Gastroesophageal sphincter (tissue), 4 donors: ENCODE measurements at regions not wholly inside any gene's neighbourhood (a gene's known extent, or its start where the extent isn't known, plus 50 kb on each side); places are given as distances from the start of the nearest gene placed in this dataset.

ENCODE experiments used
- ATAC-seq: fragments of 150-250 bp; one replicate; pipeline ENCODE4 v1.9.1; 2016; ENCODE audit warnings: mild to moderate bottlenecking, moderate library complexity
- H3K27ac ChIP-seq, 4 donors: fragments of 200-600 bp; sonication (generic) in 3 of 4; 1 replicate in 3 of 4; 2 replicates in 1 of 4; pipeline ENCODE4 v1.5.1; 2016 to 2019
- H3K27me3 ChIP-seq: fragments of 200-600 bp; sonication (generic); one replicate; pipeline ENCODE4 v1.5.1; 2019
- H3K36me3 ChIP-seq, 2 donors: fragments of 200-600 bp; sonication (generic); one replicate each; pipeline ENCODE4 v1.5.1; 2019; ENCODE audit warnings: control low read depth in 1 of 2
- H3K4me1 ChIP-seq, 3 donors: fragments of 200-600 bp; sonication (generic); 1 replicate in 2 of 3; 2 replicates in 1 of 3; pipeline ENCODE4 v1.5.1; 2016 to 2019; ENCODE audit warnings: control low read depth in 2 of 3
- H3K4me3 ChIP-seq, 2 donors: fragments of 200-600 bp; sonication (generic); one replicate each; pipeline ENCODE4 v1.5.1; 2019; ENCODE audit warnings: mild to moderate bottlenecking in 1 of 2, moderate library complexity in 1 of 2
- H3K9me3 ChIP-seq, 3 donors: fragments of 200-600 bp; sonication (generic); one replicate each; pipeline ENCODE4 v1.5.1; 2017 to 2019; ENCODE audit warnings: control low read depth in 2 of 3
- EP300 ChIP-seq: sonication (generic); formaldehyde crosslinking; IDR thresholded peaks from one replicate; pipeline ENCODE4 v1.6.1; 2017; ENCODE audit warnings: antibody characterized with exemption, mild to moderate bottlenecking
- POLR2A ChIP-seq, 2 donors: fragments of 450-650 bp; IDR thresholded peaks; one replicate each; pipeline ENCODE4 v1.6.1; 2017; ENCODE audit warnings: antibody characterized with exemption in 2 of 2, mild to moderate bottlenecking in 2 of 2, moderate library complexity in 1 of 2
- POLR2AphosphoS5 ChIP-seq: sonication (generic); formaldehyde crosslinking; IDR thresholded peaks from one replicate; pipeline ENCODE4 v1.6.1; 2017; ENCODE audit warnings: antibody characterized with exemption
- WGBS, 2 donors: methylation state at CpG; one replicate each; pipeline ENCODE4 v1.1.5; 2018; ENCODE audit warnings: low coverage in 1 of 2; 5-methylcytosine and 5-hydroxymethylcytosine counted together
- TF ChIP-seq, protein P1 (sequence below), 4 experiments: fragments of 200-600 bp in 2 of 4; fragments of 450-650 bp in 2 of 4; sonication (generic) in 1 of 4; IDR thresholded peaks; one replicate each; pipeline ENCODE4 v1.5.1; 2017 to 2019; ENCODE audit warnings: antibody characterized with exemption in 4 of 4, mild to moderate bottlenecking in 2 of 4, moderate library complexity in 2 of 4

DNA sequence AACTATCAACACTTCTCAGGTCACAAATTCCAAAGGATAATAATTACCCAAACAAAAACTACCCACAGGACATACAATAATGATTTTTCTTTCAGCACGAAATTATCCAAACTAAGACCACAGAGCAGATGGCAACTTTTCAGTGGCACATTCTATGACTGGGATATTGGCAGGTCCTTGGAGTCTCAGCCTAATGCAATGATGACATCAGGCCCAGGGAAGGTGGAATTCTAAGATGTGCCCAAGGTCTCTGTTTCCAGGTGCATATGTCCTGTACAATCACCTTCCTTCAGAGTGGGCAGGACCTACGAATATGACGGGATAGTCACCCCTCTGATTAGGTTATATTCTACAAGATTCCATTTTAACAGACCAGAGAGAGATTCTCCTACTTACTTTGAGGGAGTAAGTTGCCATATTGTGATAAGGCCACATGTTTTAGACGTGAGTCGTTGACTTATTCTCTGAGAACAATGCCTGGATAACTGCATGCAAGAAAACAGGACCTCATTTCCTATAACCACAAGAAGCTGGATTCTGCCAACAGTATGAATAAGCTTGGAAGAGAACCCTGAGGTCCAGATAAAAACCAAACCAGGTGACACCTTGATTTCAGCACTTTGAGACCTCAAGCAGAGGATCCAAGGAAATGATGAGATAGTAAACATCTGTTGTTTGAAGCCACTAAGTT is 69.9 kb downstream of the ZC3H11B start:
- Histone ChIP-seq H3K27ac (no peak overlapping the region), H3K27me3 (no peaks in the 10 kb centered on the region), H3K4me1 (no peaks in the 10 kb centered on the region), H3K36me3 (no peaks in the 10 kb centered on the region), H3K4me3 (no peak overlapping the region), H3K9me3 (no peaks in the 10 kb centered on the region)
- 85 to 93% methylated on average over 4 of the region's 5 CpGs for WGBS, 2 donors
- TF ChIP-seq EP300 (no peak), POLR2A (IDR thresholded peaks at IDR 0.05) (no peak), POLR2AphosphoS5 (no peak)
- TF ChIP-seq, protein P1, sequence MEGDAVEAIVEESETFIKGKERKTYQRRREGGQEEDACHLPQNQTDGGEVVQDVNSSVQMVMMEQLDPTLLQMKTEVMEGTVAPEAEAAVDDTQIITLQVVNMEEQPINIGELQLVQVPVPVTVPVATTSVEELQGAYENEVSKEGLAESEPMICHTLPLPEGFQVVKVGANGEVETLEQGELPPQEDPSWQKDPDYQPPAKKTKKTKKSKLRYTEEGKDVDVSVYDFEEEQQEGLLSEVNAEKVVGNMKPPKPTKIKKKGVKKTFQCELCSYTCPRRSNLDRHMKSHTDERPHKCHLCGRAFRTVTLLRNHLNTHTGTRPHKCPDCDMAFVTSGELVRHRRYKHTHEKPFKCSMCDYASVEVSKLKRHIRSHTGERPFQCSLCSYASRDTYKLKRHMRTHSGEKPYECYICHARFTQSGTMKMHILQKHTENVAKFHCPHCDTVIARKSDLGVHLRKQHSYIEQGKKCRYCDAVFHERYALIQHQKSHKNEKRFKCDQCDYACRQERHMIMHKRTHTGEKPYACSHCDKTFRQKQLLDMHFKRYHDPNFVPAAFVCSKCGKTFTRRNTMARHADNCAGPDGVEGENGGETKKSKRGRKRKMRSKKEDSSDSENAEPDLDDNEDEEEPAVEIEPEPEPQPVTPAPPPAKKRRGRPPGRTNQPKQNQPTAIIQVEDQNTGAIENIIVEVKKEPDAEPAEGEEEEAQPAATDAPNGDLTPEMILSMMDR (IDR thresholded peaks at IDR 0.05): no peak
- ATAC-seq: no peak

DNA sequence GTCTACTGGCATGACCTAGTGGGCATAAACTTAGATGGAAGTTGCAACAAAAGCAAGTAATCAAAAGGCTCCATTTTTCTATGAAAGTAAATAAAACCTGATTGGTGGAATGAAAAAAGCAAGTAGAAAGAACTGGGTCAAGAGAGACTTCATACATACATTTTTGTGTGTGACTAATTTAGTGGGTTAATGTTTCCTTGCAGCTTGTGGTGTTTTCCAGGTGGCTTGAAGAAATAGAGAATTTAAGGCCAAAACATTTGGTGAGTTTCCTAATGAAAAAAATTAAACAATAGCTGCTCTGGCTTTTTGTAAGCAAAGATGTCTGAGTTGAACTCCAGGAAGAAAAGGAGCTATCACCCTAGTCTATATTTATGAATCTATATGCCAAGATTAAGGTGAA is 71.0 kb downstream of the ZC3H11B start:
- H3K27me3 ChIP-seq: no peaks in the 10 kb centered on the region
- no peaks in the 10 kb centered on the region for H3K36me3 ChIP-seq
- no peak for TF ChIP-seq POLR2A (IDR thresholded peaks at IDR 0.05)
- TF ChIP-seq EP300: no peak
- TF ChIP-seq POLR2AphosphoS5: no peak
- TF ChIP-seq, protein P1 (IDR thresholded peaks at IDR 0.05): no peak
- H3K27ac ChIP-seq: no peak overlapping the region
- H3K9me3 ChIP-seq: no peaks in the 10 kb centered on the region
- no peaks in the 10 kb centered on the region for H3K4me1 ChIP-seq
- no peak for ATAC-seq
- H3K4me3 ChIP-seq: no peak overlapping the region

DNA sequence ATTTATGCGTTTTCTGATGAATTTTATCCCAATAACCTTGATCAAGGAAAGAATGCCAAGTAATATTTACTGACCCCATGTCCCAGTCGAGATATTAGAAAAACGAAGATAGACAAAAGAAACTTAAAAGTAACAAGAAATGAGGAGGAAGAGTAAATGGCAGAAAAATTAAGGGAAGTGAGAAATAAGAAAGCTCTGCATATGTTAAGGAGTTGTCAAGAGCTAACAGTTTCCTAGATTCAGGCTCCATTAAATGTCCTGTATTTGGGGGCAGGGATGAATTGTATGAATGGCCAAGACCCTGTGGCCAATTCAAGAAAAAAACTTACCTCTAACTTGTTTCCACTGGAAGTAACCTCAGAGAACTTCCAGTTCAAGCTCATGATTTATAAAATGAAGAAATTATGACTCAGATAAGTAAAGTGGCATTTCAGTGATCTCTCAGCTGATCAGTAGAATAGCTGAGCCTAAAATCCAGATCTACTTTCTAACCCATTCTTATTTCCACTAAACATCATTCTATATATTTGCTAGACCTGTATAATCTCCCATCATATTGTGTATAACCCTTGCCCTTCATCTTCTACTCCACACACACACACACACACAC is 73.2 kb downstream of the ZC3H11B start:
- no peak overlapping the region for H3K27ac ChIP-seq
- no peaks in the 10 kb centered on the region for H3K9me3 ChIP-seq
- no peaks in the 10 kb centered on the region for H3K4me1 ChIP-seq
- 50 to 75% methylated on average over 1 to 3 of the region's 3 CpGs for WGBS, 2 donors
- no peaks in the 10 kb centered on the region for H3K27me3 ChIP-seq
- H3K4me3 ChIP-seq: no peak overlapping the region
- ATAC-seq: no peak
- no peaks in the 10 kb centered on the region for H3K36me3 ChIP-seq
- TF ChIP-seq, protein P1 (IDR thresholded peaks at IDR 0.05): no peak
- no peak for TF ChIP-seq EP300
- TF ChIP-seq POLR2A (IDR thresholded peaks at IDR 0.05): no peak
- no peak for TF ChIP-seq POLR2AphosphoS5

GRCh38 chr1:219538886-219539285 is 74.0 kb downstream of the ZC3H11B start:
- no peak overlapping the region for H3K27ac ChIP-seq
- H3K27me3 ChIP-seq: no peaks in the 10 kb centered on the region

More at GRCh38 chr1:219538886-219539285, 74.0 kb downstream of the ZC3H11B start:
- 58 to 86% methylated on average over 1 of the region's 1 CpG for whole genome bisulfite sequencing, 2 donors
- Histone ChIP-seq H3K36me3 (no peaks in the 10 kb centered on the region), H3K4me3 (no peak overlapping the region), H3K9me3 (no peaks in the 10 kb centered on the region), H3K4me1 (no peaks in the 10 kb centered on the region)
- TF ChIP-seq EP300 (no peak), POLR2A (IDR thresholded peaks at IDR 0.05) (no peak)
- TF ChIP-seq, protein P1 (IDR thresholded peaks at IDR 0.05): no peak
- ATAC-seq: no peak
